ENCODE measurements at regions not wholly inside any gene's neighbourhood (a gene's known extent, or its start where the extent isn't known, plus 50 kb on each side); places are given as distances from the start of the nearest gene placed in this dataset.

- TF ChIP-seq CTCF (IDR thresholded peaks at IDR 0.05; ENCODE audit: low read depth, low read length), result no peak
- Histone ChIP-seq H3K27me3 (peaks cover 5% of the 10 kb centered on the region), H3K4me1 (ENCODE audit: low read depth) (no peaks in the 10 kb centered on the region), H3K27ac (no peak overlapping the region), H3K36me3 (no peaks in the 10 kb centered on the region), H3K4me3 (no peak overlapping the region), H3K9me3 (ENCODE audit: low read depth) (no peaks in the 10 kb centered on the region)
- no peak for DNase-seq (ENCODE audit: low read depth in 1 of 2, low spot score in 1 of 2)
Measured at GRCh38 chr9:131798246-131798645, 58.4 kb upstream of the RAPGEF1 start.

GRCh38 chr9:131794393-131794792 lies 54.5 kb upstream of the RAPGEF1 start:
- no peaks in the 10 kb centered on the region for H3K4me1 ChIP-seq (ENCODE audit: low read depth)
- no peaks in the 10 kb centered on the region for H3K36me3 ChIP-seq
- no peak for TF ChIP-seq CTCF (IDR thresholded peaks at IDR 0.05; ENCODE audit: low read depth, low read length)
- DNase-seq (ENCODE audit: low read depth in 1 of 2, low spot score in 1 of 2), result no peak
- no peaks in the 10 kb centered on the region for H3K9me3 ChIP-seq (ENCODE audit: low read depth)
- peaks cover 5% of the 10 kb centered on the region for H3K27me3 ChIP-seq
- H3K4me3 ChIP-seq, result no peak overlapping the region
- H3K27ac ChIP-seq, result no peak overlapping the region

- TF ChIP-seq CTCF (IDR thresholded peaks at IDR 0.05; ENCODE audit: low read depth, low read length), result no peak
- H3K4me1 ChIP-seq (ENCODE audit: low read depth), result no peaks in the 10 kb centered on the region
- H3K9me3 ChIP-seq (ENCODE audit: low read depth), result no peaks in the 10 kb centered on the region
- no peak for DNase-seq (ENCODE audit: low read depth in 1 of 2, low spot score in 1 of 2)
- H3K27me3 ChIP-seq, result peaks cover 17% of the 10 kb centered on the region
- H3K36me3 ChIP-seq, result no peaks in the 10 kb centered on the region
- no peak overlapping the region for H3K4me3 ChIP-seq
- H3K27ac ChIP-seq, result no peak overlapping the region
Measured at GRCh38 chr9:131791542-131792254, 51.8 kb upstream of the RAPGEF1 start.
